Right lobe of liver (tissue), 6 donors: ENCODE measurements at regions not wholly inside any gene's neighbourhood (a gene's known extent, or its start where the extent isn't known, plus 50 kb on each side); places are given as distances from the start of the nearest gene placed in this dataset.

Source experiments
- ATAC-seq, 4 donors: fragments of 200-7000 bp; cut with Tn5 transposase; one replicate each; pipeline ENCODE4 v1.9.1; 2020; ENCODE audit warnings: mild to moderate bottlenecking in 4 of 4, moderate library complexity in 4 of 4
- DNase-seq, 3 donors: peaks; one replicate each; pipeline ENCODE4 v3.0.0-alpha.2; 2020
- H3K27ac ChIP-seq, 3 donors: fragments of 200-600 bp; one replicate each; pipeline ENCODE4 v1.8.0; 2022
- H3K27me3 ChIP-seq, 2 donors: fragments of 200-600 bp; one replicate each; pipeline ENCODE4 v1.8.0; 2022
- H3K36me3 ChIP-seq, 4 donors: fragments of 200-600 bp; sonication (generic) in 1 of 4; one replicate each; pipeline versions ENCODE4 v1.5.1 to v1.8.0; 2017 to 2022; ENCODE audit warnings: control low read depth in 1 of 4
- H3K4me1 ChIP-seq, 4 donors: fragments of 200-600 bp; sonication (generic) in 1 of 4; one replicate each; pipeline versions ENCODE4 v1.5.1 to v1.8.0; 2017 to 2022; ENCODE audit warnings: control low read depth in 1 of 4
- H3K4me3 ChIP-seq, 3 donors: fragments of 200-600 bp; one replicate each; pipeline ENCODE4 v1.8.0; 2022
- H3K9me3 ChIP-seq, 4 donors: fragments of 200-600 bp; sonication (generic) in 1 of 4; one replicate each; pipeline versions ENCODE4 v1.5.1 to v1.8.0; 2017 to 2022; ENCODE audit warnings: control low read depth in 1 of 4
- POLR2A ChIP-seq: fragments of 450-650 bp; IDR thresholded peaks from one replicate; pipeline ENCODE4 v1.6.1; 2017; ENCODE audit warnings: antibody characterized with exemption, mild to moderate bottlenecking
- WGBS: methylation state at CpG from one replicate; pipeline ENCODE4 v1.1.6; 2018; ENCODE audit warnings: low coverage, low lambda C conversion rate; ENCODE audit not compliant: insufficient coverage; ENCODE audit errors: missing lambda C conversion rate; 5-methylcytosine and 5-hydroxymethylcytosine counted together
- intact Hi-C, 2 donors: fragments of 100-400 bp; cut with DNase I; formaldehyde crosslinking; loops; one replicate each; pipeline versions ENCODE4 v1.11.2 to v1.14.1; 2022
- TF ChIP-seq, protein P1 (sequence below), 4 donors: fragments of 200-600 bp in 3 of 4; fragments of 450-650 bp in 1 of 4; IDR thresholded peaks; one replicate each; pipeline versions ENCODE4 v1.5.1 to v1.8.0; 2016 to 2022; ENCODE audit warnings: antibody characterized with exemption in 4 of 4, mild to moderate bottlenecking in 2 of 4
- donor health status: DM: no; HTN: yes; CAD: no.
- donor health status: DM: no; HTN: no; CAD: no.
- donor health status: DM: no; HTN: no; CAD: no.
- donor health status: DM: no; HTN: yes; CAD: no.
- donor health status: DM: no; HTN: yes; CAD: no.

- 33% methylated on average over 1 of the region's 1 CpG for WGBS
Observed at GRCh38 chr3:95883801-95884200, 930.6 kb upstream of the EPHA6 start.

DNA sequence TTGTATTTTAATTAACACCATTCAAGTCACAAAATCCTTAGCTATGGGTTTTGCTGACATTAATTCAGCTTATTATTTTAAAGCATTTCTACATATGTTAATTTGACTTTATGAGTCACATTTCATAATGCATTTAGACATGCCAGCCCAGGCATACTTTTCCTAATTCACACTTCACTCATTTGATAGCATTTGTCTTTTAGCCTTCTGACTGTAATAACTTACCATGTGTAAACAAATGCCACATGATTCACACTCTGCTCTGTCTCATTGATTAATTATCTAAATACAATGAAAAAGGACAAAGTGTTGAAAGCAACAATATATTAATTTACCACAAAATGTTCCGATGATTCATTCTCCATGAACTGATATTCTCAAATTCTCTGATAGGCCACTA is 927.8 kb upstream of the EPHA6 start:
- H3K27me3 ChIP-seq: no peaks in the 10 kb centered on the region
- DNase-seq (no peak), ATAC-seq (no peak)
- WGBS: 78% methylated on average over 1 of the region's 1 CpG
- H3K4me3 ChIP-seq: no peak overlapping the region
- H3K27ac ChIP-seq: no peak overlapping the region
- intact Hi-C loops: no loop called here
- H3K36me3 ChIP-seq: no peaks in the 10 kb centered on the region
- TF ChIP-seq, protein P1, sequence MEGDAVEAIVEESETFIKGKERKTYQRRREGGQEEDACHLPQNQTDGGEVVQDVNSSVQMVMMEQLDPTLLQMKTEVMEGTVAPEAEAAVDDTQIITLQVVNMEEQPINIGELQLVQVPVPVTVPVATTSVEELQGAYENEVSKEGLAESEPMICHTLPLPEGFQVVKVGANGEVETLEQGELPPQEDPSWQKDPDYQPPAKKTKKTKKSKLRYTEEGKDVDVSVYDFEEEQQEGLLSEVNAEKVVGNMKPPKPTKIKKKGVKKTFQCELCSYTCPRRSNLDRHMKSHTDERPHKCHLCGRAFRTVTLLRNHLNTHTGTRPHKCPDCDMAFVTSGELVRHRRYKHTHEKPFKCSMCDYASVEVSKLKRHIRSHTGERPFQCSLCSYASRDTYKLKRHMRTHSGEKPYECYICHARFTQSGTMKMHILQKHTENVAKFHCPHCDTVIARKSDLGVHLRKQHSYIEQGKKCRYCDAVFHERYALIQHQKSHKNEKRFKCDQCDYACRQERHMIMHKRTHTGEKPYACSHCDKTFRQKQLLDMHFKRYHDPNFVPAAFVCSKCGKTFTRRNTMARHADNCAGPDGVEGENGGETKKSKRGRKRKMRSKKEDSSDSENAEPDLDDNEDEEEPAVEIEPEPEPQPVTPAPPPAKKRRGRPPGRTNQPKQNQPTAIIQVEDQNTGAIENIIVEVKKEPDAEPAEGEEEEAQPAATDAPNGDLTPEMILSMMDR (IDR thresholded peaks at IDR 0.05): no peak
- TF ChIP-seq POLR2A: no peak
- H3K9me3 ChIP-seq: no peaks in the 10 kb centered on the region
- no peaks in the 10 kb centered on the region for H3K4me1 ChIP-seq

More at GRCh38 chr3:95883801-95884200, 930.6 kb upstream of the EPHA6 start:
- ATAC-seq: no peak
- Histone ChIP-seq H3K36me3 (no peaks in the 10 kb centered on the region), H3K4me1 (no peaks in the 10 kb centered on the region), H3K27ac (no peak overlapping the region), H3K27me3 (no peaks in the 10 kb centered on the region), H3K4me3 (no peak overlapping the region), H3K9me3 (no peaks in the 10 kb centered on the region)
- intact Hi-C loops: no loop called here
- DNase-seq: no peak
- TF ChIP-seq, protein P1 (IDR thresholded peaks at IDR 0.05): no peak
- no peak for TF ChIP-seq POLR2A

- TF ChIP-seq, protein P1 (IDR thresholded peaks at IDR 0.05): no peak
- no peak for TF ChIP-seq POLR2A
- no peak for ATAC-seq
- intact Hi-C loops: no loop called here
- Histone ChIP-seq H3K27ac (no peak overlapping the region), H3K36me3 (no peaks in the 10 kb centered on the region), H3K4me1 (no peaks in the 10 kb centered on the region), H3K27me3 (no peaks in the 10 kb centered on the region), H3K4me3 (no peak overlapping the region), H3K9me3 (no peaks in the 10 kb centered on the region)
- DNase-seq: no peak
- 45% methylated on average over 2 of the region's 2 CpGs for WGBS
Observed at GRCh38 chr3:95887114-95887513, 927.3 kb upstream of the EPHA6 start.

- Histone ChIP-seq H3K36me3 (no peaks in the 10 kb centered on the region), H3K4me1 (no peaks in the 10 kb centered on the region), H3K4me3 (no peak overlapping the region), H3K27me3 (no peaks in the 10 kb centered on the region), H3K27ac (no peak overlapping the region), H3K9me3 (no peaks in the 10 kb centered on the region)
- TF ChIP-seq POLR2A: no peak
- TF ChIP-seq, protein P1 (IDR thresholded peaks at IDR 0.05): no peak
- DNase-seq (no peak), ATAC-seq (no peak)
- WGBS: 42% methylated on average over 2 of the region's 2 CpGs
- intact Hi-C loops: no loop called here
Observed at GRCh38 chr3:95894820-95895219, 919.6 kb upstream of the EPHA6 start.

DNA sequence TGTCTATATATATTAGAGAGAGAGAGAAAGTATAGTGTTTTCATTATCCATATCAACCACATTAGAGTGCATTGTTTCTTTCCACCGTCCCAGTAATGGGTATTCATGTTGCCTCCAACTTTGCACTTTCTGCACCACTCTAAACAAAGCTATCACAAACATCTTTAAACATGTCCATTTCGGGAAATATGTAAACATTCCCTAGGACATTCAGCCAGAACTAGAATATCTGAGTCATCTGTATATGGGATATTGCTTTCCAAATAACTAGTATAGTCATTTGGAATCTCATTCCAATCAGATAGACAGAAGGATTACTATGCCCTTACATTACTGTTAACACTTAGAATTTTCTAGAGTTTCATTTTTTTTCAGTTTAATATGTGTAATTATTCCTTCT is 914.9 kb upstream of the EPHA6 start:
- DNase-seq (no peak), ATAC-seq (no peak)
- Histone ChIP-seq H3K9me3 (no peaks in the 10 kb centered on the region), H3K27ac (no peak overlapping the region), H3K36me3 (no peaks in the 10 kb centered on the region), H3K4me3 (no peak overlapping the region), H3K27me3 (no peaks in the 10 kb centered on the region), H3K4me1 (no peaks in the 10 kb centered on the region)
- TF ChIP-seq, protein P1 (IDR thresholded peaks at IDR 0.05): no peak
- no peak for TF ChIP-seq POLR2A
- intact Hi-C loops: no loop called here
- WGBS: 44% methylated on average over 2 of the region's 2 CpGs
